HCT116 (cell line): ENCODE measurements at regions not wholly inside any gene's neighbourhood (a gene's known extent, or its start where the extent isn't known, plus 50 kb on each side); places are given as distances from the start of the nearest gene placed in this dataset.

Experiments
- ATAC-seq: fragments of 200-7000 bp; cut with Tn5 transposase; 2 replicates; pipeline ENCODE4 v1.9.1; 2020; ENCODE audit warnings: mild to moderate bottlenecking, moderate library complexity
- BruUV-seq: library from RNA; stranded (reverse); fragments of 400-500 nt; replicated peaks from 2 replicates; lab custom pipeline; 2021; lab: Mats Ljungman, UMichigan
- CTCF ChIA-PET: fragments of 300-600 bp; sonication (Branson Sonifier 250); formaldehyde crosslinking; loops from one replicate; lab custom pipeline; 2021; ENCODE audit warnings: antibody characterized with exemption; lab: Charles Lee
- POLR2A ChIA-PET: fragments of 300-600, 350-600 bp; sonication (Branson Sonifier 250); formaldehyde crosslinking; loops from one replicate; lab custom pipeline; 2021; ENCODE audit warnings: antibody characterized with exemption; lab: Charles Lee
- RAD21 ChIA-PET, 2 experiments: fragments of 300-600 bp; sonication (Branson Sonifier 250); formaldehyde crosslinking; loops; one replicate each; lab custom pipeline; 2023; ENCODE audit warnings: low total read pairs in 2 of 2; ENCODE audit not compliant: uncharacterized antibody in 2 of 2, unreplicated experiment in 2 of 2, low non-redundant PET in 1 of 2; lab: Charles Lee
- DNase-seq: peaks from one replicate; pipeline ENCODE4 v3.0.0-alpha.2; 2010; ENCODE audit warnings: low read depth, low spot score
- H2AFZ ChIP-seq: fragments of 200-600 bp; shearing (Covaris generic), sonication (generic); 2 replicates; pipeline ENCODE4 v1.6.1; 2017; ENCODE audit warnings: low read depth, mixed run types, mixed read lengths, antibody characterized with exemption, low read length; ENCODE audit not compliant: poor library complexity, severe bottlenecking
- H3K27ac ChIP-seq: 2 replicates; pipeline ENCODE4 v1.5.1; 2012; ENCODE audit warnings: low read depth, low read length
- H3K27me3 ChIP-seq: fragments of 200-600 bp; sonication (generic); 2 replicates; pipeline ENCODE4 v1.6.1; 2016; ENCODE audit warnings: mixed run types, low read length, mixed read lengths; ENCODE audit not compliant: insufficient read depth
- H3K36me3 ChIP-seq, 2 experiments: fragments of 200-500 bp in 1 of 2; fragments of 200-600 bp in 1 of 2; sonication (Bioruptor generic) in 1 of 2; sonication (generic) in 1 of 2; 2 replicates each; pipeline versions ENCODE4 v1.5.1 to v1.6.1; 2014 to 2016; ENCODE audit warnings: low read length in 2 of 2, inconsistent platforms in 1 of 2, mixed read lengths in 1 of 2, mixed run types in 1 of 2; ENCODE audit not compliant: insufficient read depth in 2 of 2, control insufficient read depth in 1 of 2
- H3K4me1 ChIP-seq, 2 experiments: fragments of 200-600 bp in 1 of 2; sonication (generic) in 1 of 2; 2 replicates each; pipeline versions ENCODE4 v1.5.1 to v1.6.1; 2012 to 2017; ENCODE audit warnings: low read length in 2 of 2, inconsistent platforms in 1 of 2, mild to moderate bottlenecking in 1 of 2, mixed read lengths in 1 of 2, mixed run types in 1 of 2, moderate library complexity in 1 of 2; ENCODE audit not compliant: insufficient read depth in 2 of 2, control insufficient read depth in 1 of 2
- H3K4me2 ChIP-seq: fragments of 200-600 bp; sonication (generic); 2 replicates; pipeline ENCODE4 v1.6.1; 2017; ENCODE audit warnings: mixed run types, low read length, mixed read lengths
- H3K4me3 ChIP-seq, 2 experiments: fragments of 200-600 bp in 1 of 2; sonication (generic) in 1 of 2; replicated peaks in 1 of 2; 2 replicates each; pipeline ENCODE4 v1.5.1; 2011 to 2016; ENCODE audit warnings: low read length in 2 of 2, control low read depth in 1 of 2, low read depth in 1 of 2, mild to moderate bottlenecking in 1 of 2, mixed read lengths in 1 of 2, mixed run types in 1 of 2
- H3K79me2 ChIP-seq: fragments of 200-600 bp; sonication (generic); 2 replicates; pipeline ENCODE4 v1.6.1; 2017; ENCODE audit warnings: mild to moderate bottlenecking, mixed run types, low read length, moderate library complexity, mixed read lengths; ENCODE audit not compliant: insufficient read depth
- H3K9ac ChIP-seq: fragments of 200-600 bp; sonication (generic); 2 replicates; pipeline ENCODE4 v1.6.1; 2016; ENCODE audit warnings: low read length, mixed read lengths
- H3K9me2 ChIP-seq: fragments of 200-600 bp; sonication (generic), shearing (Covaris generic); 2 replicates; pipeline ENCODE4 v1.6.1; 2017; ENCODE audit warnings: mixed run types, mild to moderate bottlenecking, moderate library complexity; ENCODE audit not compliant: insufficient read depth
- H3K9me3 ChIP-seq, 2 experiments: fragments of 200-500 bp in 1 of 2; fragments of 200-600 bp in 1 of 2; sonication (Bioruptor generic) in 1 of 2; sonication (generic) in 1 of 2; 2 replicates each; pipeline ENCODE4 v1.6.1; 2014 to 2017; ENCODE audit warnings: low read length in 2 of 2, mixed read lengths in 2 of 2, inconsistent platforms in 1 of 2, low read depth in 1 of 2, mild to moderate bottlenecking in 1 of 2, mixed run types in 1 of 2, moderate library complexity in 1 of 2; ENCODE audit not compliant: control insufficient read depth in 1 of 2, insufficient read depth in 1 of 2
- H4K20me1 ChIP-seq: fragments of 200-600 bp; sonication (generic), shearing (Covaris generic); 2 replicates; pipeline ENCODE4 v1.6.1; 2017; ENCODE audit warnings: mixed run types, mild to moderate bottlenecking, moderate library complexity; ENCODE audit not compliant: insufficient read depth
- CBX3 ChIP-seq: IDR thresholded peaks from 2 replicates; pipeline ENCODE4 v1.6.1; 2012; ENCODE audit warnings: low read depth
- CEBPB ChIP-seq: IDR thresholded peaks from 2 replicates; pipeline ENCODE4 v1.6.1; 2012; ENCODE audit warnings: low read depth
- EGR1 ChIP-seq: IDR thresholded peaks from 2 replicates; pipeline ENCODE4 v1.6.1; 2012; ENCODE audit warnings: low read depth
- ELF1 ChIP-seq: IDR thresholded peaks from 2 replicates; pipeline ENCODE4 v1.6.1; 2012; ENCODE audit warnings: low read depth, borderline replicate concordance
- EZH2phosphoT487 ChIP-seq: fragments of 200-600 bp; IDR thresholded peaks from 2 replicates; pipeline ENCODE4 v1.6.1; 2018; ENCODE audit warnings: antibody characterized with exemption, borderline replicate concordance
- FOSL1 ChIP-seq: IDR thresholded peaks from 2 replicates; pipeline ENCODE4 v1.6.1; 2012; ENCODE audit warnings: low read depth
- JUND ChIP-seq: IDR thresholded peaks from 2 replicates; pipeline ENCODE4 v1.6.1; 2012
- POLR2A ChIP-seq: IDR thresholded peaks from 2 replicates; pipeline ENCODE4 v1.7.0; 2011; ENCODE audit warnings: borderline replicate concordance; ENCODE audit not compliant: insufficient read depth, insufficient read length; ENCODE audit errors: extremely low read depth
- POLR2AphosphoS5 ChIP-seq: IDR thresholded peaks from 2 replicates; pipeline ENCODE4 v1.6.1; 2011; ENCODE audit warnings: mild to moderate bottlenecking, low read depth, low read length, moderate library complexity
- RAD21 ChIP-seq: IDR thresholded peaks from 2 replicates; pipeline ENCODE4 v1.6.1; 2012; ENCODE audit warnings: low read depth, mild to moderate bottlenecking
- SIN3A ChIP-seq: IDR thresholded peaks from 2 replicates; pipeline ENCODE4 v1.6.1; 2012; ENCODE audit warnings: low read depth
- SP1 ChIP-seq: IDR thresholded peaks from 2 replicates; pipeline ENCODE4 v1.6.1; 2012; ENCODE audit warnings: low read depth
- TCF7L2 ChIP-seq: IDR thresholded peaks from 2 replicates; pipeline ENCODE4 v1.7.0; 2011; ENCODE audit warnings: borderline replicate concordance, inconsistent platforms; ENCODE audit not compliant: insufficient read depth, insufficient read length; ENCODE audit errors: extremely low read depth
- YY1 ChIP-seq: IDR thresholded peaks from 2 replicates; pipeline ENCODE4 v1.6.1; 2011; ENCODE audit warnings: low read length, low read depth, moderate library complexity, mild to moderate bottlenecking; ENCODE audit not compliant: insufficient replicate concordance; ENCODE audit errors: extremely low read depth
- ZFX ChIP-seq: fragments of 450-650 bp; IDR thresholded peaks from 2 replicates; pipeline ENCODE4 v1.6.1; 2017
- ZNF274 ChIP-seq: fragments of 200-500 bp; sonication (Bioruptor generic); IDR thresholded peaks from 2 replicates; pipeline ENCODE4 v1.6.1; 2014; ENCODE audit warnings: mild to moderate bottlenecking, low read depth, low read length, inconsistent platforms
- intact Hi-C: fragments of 100-400 bp; cut with micrococcal nuclease; formaldehyde crosslinking; loops from 2 replicates; pipeline ENCODE4 v1.10.0; 2022
- TF ChIP-seq, protein P1 (sequence below): IDR thresholded peaks from 2 replicates; pipeline ENCODE4 v1.6.1; 2012; ENCODE audit warnings: low read depth
- TF ChIP-seq, protein P2 (sequence below): IDR thresholded peaks from 2 replicates; pipeline ENCODE4 v1.6.1; 2012
- TF ChIP-seq, protein P3 (sequence below): IDR thresholded peaks from 2 replicates; pipeline ENCODE4 v1.6.1; 2012
- TF ChIP-seq, protein P4 (sequence below), 3 experiments: fragments of 200-600 bp in 1 of 3; sonication (generic) in 1 of 3; IDR thresholded peaks in 2 of 3; conservative IDR thresholded peaks in 1 of 3; 2 replicates each; pipeline ENCODE4 v1.5.1; 2012 to 2017; ENCODE audit warnings: low read depth in 2 of 3, low read length in 2 of 3, antibody characterized with exemption in 1 of 3, borderline replicate concordance in 1 of 3, control low read depth in 1 of 3, mild to moderate bottlenecking in 1 of 3, mixed read lengths in 1 of 3, mixed run types in 1 of 3, moderate library complexity in 1 of 3; ENCODE audit not compliant: insufficient read depth in 1 of 3

DNA sequence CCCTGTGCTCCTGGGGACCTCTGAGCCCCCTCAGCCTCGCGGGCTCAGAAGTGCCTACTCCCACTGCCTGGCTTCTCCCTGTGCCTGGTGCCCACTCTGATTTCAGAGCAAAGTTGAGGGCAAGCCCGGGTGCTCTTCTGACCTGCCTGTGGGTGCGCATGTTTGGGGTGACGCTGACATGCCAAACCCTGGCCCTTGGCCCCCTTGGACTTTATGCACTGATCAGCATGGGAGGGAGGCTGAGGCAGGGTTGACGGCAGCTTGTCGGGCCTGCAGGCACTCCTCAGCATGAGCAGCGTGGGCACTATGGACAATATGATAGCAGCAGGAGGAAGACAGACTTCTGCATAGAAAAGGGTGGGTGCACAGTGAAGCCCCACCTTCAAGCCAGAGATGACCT lies 279.3 kb upstream of the KLF12 start (continued):
- TF ChIP-seq SIN3A (no peak), TCF7L2 (no peak)

DNA sequence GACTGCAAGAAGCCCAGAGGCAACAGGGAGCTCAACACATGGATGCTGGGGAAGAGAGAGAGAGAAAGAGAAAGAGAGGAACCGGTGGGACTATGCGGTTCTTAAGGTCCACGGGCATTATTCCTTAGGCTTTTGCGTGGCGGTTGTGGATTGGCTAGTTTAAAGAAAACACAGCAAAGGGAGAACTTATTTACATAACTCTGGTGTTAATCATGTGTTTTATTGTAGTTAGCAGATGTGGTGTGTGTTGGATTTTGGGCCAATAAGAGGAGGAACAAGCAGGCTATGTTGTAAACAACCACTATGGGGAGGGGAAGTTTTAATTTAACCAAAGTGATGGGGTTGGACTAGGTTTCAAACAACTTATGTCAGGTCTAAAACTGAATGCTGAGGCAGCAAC lies 275.3 kb upstream of the KLF12 start:
- H3K4me3 ChIP-seq = no peak overlapping the region
- ChIA-PET CTCF (no interaction called here), POLR2A (no interaction called here), RAD21 (no interaction called here)
- intact Hi-C loops = no loop called here
- H3K9me2 ChIP-seq = no peaks in the 10 kb centered on the region
- H3K4me1 ChIP-seq = no peaks in the 10 kb centered on the region
- no TSS peak for BruUV-seq
- no peak overlapping the region for H3K27ac ChIP-seq
- H3K36me3 ChIP-seq = no peaks in the 10 kb centered on the region
- H3K79me2 ChIP-seq = no peaks in the 10 kb centered on the region
- H3K4me2 ChIP-seq = no peak overlapping the region
- no peaks in the 10 kb centered on the region for H3K9me3 ChIP-seq
- no peak for DNase-seq
- no peaks in the 10 kb centered on the region for H3K27me3 ChIP-seq
- H3K9ac ChIP-seq = no peak overlapping the region
- no peaks in the 10 kb centered on the region; the same call in 1 of the 2 replicates for H4K20me1 ChIP-seq
- no peak overlapping the region for H2AFZ ChIP-seq
- TF ChIP-seq CBX3 (no peak), ZNF274 (no peak), EGR1 (no peak), POLR2AphosphoS5 (no peak), ELF1 (no peak), JUND (no peak), FOSL1 (no peak), CEBPB (no peak), TCF7L2 (no peak), YY1 (no peak), POLR2A (no peak), EZH2phosphoT487 (no peak), ZFX (no peak), SIN3A (no peak), RAD21 (no peak), SP1 (no peak)
- TF ChIP-seq, protein P1, sequence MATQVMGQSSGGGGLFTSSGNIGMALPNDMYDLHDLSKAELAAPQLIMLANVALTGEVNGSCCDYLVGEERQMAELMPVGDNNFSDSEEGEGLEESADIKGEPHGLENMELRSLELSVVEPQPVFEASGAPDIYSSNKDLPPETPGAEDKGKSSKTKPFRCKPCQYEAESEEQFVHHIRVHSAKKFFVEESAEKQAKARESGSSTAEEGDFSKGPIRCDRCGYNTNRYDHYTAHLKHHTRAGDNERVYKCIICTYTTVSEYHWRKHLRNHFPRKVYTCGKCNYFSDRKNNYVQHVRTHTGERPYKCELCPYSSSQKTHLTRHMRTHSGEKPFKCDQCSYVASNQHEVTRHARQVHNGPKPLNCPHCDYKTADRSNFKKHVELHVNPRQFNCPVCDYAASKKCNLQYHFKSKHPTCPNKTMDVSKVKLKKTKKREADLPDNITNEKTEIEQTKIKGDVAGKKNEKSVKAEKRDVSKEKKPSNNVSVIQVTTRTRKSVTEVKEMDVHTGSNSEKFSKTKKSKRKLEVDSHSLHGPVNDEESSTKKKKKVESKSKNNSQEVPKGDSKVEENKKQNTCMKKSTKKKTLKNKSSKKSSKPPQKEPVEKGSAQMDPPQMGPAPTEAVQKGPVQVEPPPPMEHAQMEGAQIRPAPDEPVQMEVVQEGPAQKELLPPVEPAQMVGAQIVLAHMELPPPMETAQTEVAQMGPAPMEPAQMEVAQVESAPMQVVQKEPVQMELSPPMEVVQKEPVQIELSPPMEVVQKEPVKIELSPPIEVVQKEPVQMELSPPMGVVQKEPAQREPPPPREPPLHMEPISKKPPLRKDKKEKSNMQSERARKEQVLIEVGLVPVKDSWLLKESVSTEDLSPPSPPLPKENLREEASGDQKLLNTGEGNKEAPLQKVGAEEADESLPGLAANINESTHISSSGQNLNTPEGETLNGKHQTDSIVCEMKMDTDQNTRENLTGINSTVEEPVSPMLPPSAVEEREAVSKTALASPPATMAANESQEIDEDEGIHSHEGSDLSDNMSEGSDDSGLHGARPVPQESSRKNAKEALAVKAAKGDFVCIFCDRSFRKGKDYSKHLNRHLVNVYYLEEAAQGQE = no peak
- TF ChIP-seq, protein P2, sequence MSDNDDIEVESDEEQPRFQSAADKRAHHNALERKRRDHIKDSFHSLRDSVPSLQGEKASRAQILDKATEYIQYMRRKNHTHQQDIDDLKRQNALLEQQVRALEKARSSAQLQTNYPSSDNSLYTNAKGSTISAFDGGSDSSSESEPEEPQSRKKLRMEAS = no peak
- TF ChIP-seq, protein P3, sequence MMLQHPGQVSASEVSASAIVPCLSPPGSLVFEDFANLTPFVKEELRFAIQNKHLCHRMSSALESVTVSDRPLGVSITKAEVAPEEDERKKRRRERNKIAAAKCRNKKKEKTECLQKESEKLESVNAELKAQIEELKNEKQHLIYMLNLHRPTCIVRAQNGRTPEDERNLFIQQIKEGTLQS = no peak
- TF ChIP-seq, protein P4, sequence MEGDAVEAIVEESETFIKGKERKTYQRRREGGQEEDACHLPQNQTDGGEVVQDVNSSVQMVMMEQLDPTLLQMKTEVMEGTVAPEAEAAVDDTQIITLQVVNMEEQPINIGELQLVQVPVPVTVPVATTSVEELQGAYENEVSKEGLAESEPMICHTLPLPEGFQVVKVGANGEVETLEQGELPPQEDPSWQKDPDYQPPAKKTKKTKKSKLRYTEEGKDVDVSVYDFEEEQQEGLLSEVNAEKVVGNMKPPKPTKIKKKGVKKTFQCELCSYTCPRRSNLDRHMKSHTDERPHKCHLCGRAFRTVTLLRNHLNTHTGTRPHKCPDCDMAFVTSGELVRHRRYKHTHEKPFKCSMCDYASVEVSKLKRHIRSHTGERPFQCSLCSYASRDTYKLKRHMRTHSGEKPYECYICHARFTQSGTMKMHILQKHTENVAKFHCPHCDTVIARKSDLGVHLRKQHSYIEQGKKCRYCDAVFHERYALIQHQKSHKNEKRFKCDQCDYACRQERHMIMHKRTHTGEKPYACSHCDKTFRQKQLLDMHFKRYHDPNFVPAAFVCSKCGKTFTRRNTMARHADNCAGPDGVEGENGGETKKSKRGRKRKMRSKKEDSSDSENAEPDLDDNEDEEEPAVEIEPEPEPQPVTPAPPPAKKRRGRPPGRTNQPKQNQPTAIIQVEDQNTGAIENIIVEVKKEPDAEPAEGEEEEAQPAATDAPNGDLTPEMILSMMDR (IDR thresholded peaks at IDR 0.05 in 2 of 3, conservative IDR thresholded peaks at IDR 0.05 in 1 of 3; ENCODE audit: borderline replicate concordance in 1 of 3, insufficient read depth in 1 of 3, low read depth in 2 of 3, low read length in 2 of 3) = no peak
- no peak for ATAC-seq
